Activated naive CD4-positive, alpha-beta T cell treated with anti-CD3 and anti-CD28 coated beads for 36 hours (primary cell): ENCODE measurements at regions not wholly inside any gene's neighbourhood (a gene's known extent, or its start where the extent isn't known, plus 50 kb on each side); places are given as distances from the start of the nearest gene placed in this dataset.

ENCODE experiments used
- CTCF ChIA-PET: fragments of 350-600 bp; sonication (Branson Sonifier 250); formaldehyde crosslinking; loops from one replicate; lab custom pipeline; 2021; ENCODE audit warnings: antibody characterized with exemption; lab: Charles Lee
- DNase-seq: peaks from one replicate; pipeline ENCODE4 v3.0.0-alpha.2; 2020
- H3K27ac Mint-ChIP-seq: one replicate; pipeline ENCODE4 v1.8.0; 2021; ENCODE audit warnings: mild to moderate bottlenecking, mixed read lengths
- H3K27me3 Mint-ChIP-seq: one replicate; pipeline ENCODE4 v1.8.0; 2021; ENCODE audit warnings: low read depth, mixed read lengths
- H3K36me3 Mint-ChIP-seq: one replicate; pipeline ENCODE4 v1.8.0; 2021; ENCODE audit warnings: low read depth, mixed read lengths
- H3K4me1 Mint-ChIP-seq: one replicate; pipeline ENCODE4 v1.8.0; 2021; ENCODE audit warnings: low read depth, mixed read lengths
- H3K4me3 Mint-ChIP-seq: one replicate; pipeline ENCODE4 v1.8.0; 2021; ENCODE audit warnings: mild to moderate bottlenecking, moderate library complexity, mixed read lengths
- H3K9me3 Mint-ChIP-seq: one replicate; pipeline ENCODE4 v1.8.0; 2021; ENCODE audit warnings: mixed read lengths
- intact Hi-C: fragments of 100-400 bp; cut with micrococcal nuclease; formaldehyde crosslinking; loops from one replicate; pipeline ENCODE4 v1.15.1; 2023

GRCh38 chr6:22975079-22975478 lies 405.7 kb downstream of the HDGFL1 start:
- Mint-ChIP-seq H3K9me3 (peaks cover 3% of the 10 kb centered on the region), H3K27me3 (no peaks in the 10 kb centered on the region), H3K27ac (no peak overlapping the region), H3K4me3 (no peak overlapping the region), H3K4me1 (no peaks in the 10 kb centered on the region), H3K36me3 (no peaks in the 10 kb centered on the region)
- CTCF ChIA-PET, result no interaction called here
- intact Hi-C loops, result no loop called here
- DNase-seq, result no peak

- no peak overlapping the region for H3K27ac Mint-ChIP-seq
- H3K4me3 Mint-ChIP-seq, result no peak overlapping the region
- no peaks in the 10 kb centered on the region for H3K27me3 Mint-ChIP-seq
- peaks cover 8% of the 10 kb centered on the region for H3K9me3 Mint-ChIP-seq
- CTCF ChIA-PET, result no interaction called here
- DNase-seq, result no peak
- no peaks in the 10 kb centered on the region for H3K36me3 Mint-ChIP-seq
- no peaks in the 10 kb centered on the region for H3K4me1 Mint-ChIP-seq
- intact Hi-C loops, result no loop called here
Measured at GRCh38 chr6:22980446-22980845, 411.1 kb downstream of the HDGFL1 start.

DNA sequence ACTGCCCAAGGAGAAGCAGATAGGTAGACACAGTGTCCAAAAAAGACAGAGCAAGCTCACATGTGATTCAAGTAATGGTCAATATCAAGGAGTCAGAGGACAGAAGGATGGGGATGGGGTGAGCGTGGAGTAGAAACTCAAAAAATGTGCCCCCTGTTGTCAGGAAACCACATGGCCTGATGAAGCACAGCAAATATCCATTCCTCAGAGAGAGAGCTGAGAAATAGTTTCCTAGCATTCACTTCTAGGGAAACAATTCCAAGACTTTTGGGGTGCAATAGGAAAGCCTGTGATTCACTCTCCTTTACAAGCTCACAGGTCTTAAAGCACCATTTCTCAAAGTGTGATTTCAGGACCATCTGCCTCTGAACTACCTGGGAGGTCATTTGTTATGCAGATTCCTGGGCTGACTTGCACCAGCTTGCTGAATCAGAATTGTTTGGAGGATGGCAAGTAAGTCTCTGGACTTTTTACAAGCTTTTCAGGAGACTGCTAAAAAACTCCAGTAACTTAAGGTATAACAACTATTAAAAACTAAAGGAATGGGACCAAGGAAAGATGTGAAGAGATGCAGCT lies 432.8 kb downstream of the HDGFL1 start:
- Mint-ChIP-seq H3K36me3 (no peaks in the 10 kb centered on the region), H3K4me1 (no peaks in the 10 kb centered on the region), H3K27ac (no peak overlapping the region), H3K4me3 (no peak overlapping the region), H3K9me3 (no peaks in the 10 kb centered on the region), H3K27me3 (no peaks in the 10 kb centered on the region)
- intact Hi-C loops, result no loop called here
- DNase-seq, result no peak
- CTCF ChIA-PET, result no interaction called here

GRCh38 chr6:23003671-23004467 lies 434.5 kb downstream of the HDGFL1 start:
- no peak for DNase-seq
- Mint-ChIP-seq H3K4me1 (no peaks in the 10 kb centered on the region), H3K36me3 (no peaks in the 10 kb centered on the region), H3K27me3 (no peaks in the 10 kb centered on the region), H3K9me3 (no peaks in the 10 kb centered on the region), H3K4me3 (no peak overlapping the region), H3K27ac (no peak overlapping the region)
- CTCF ChIA-PET, result no interaction called here
- intact Hi-C loops, result no loop called here

GRCh38 chr6:23006656-23007055 lies 437.3 kb downstream of the HDGFL1 start:
- DNase-seq, result no peak
- Mint-ChIP-seq H3K27ac (no peak overlapping the region), H3K4me1 (no peaks in the 10 kb centered on the region), H3K27me3 (no peaks in the 10 kb centered on the region), H3K4me3 (no peak overlapping the region), H3K36me3 (no peaks in the 10 kb centered on the region), H3K9me3 (peaks cover 2% of the 10 kb centered on the region)
- CTCF ChIA-PET, result interaction anchor here (0.8 kb wide), 1 partner anchor 11 kb away, joined by 3 read pairs; no protein-coding TSS in a partner anchor
- intact Hi-C loops, result no loop called here

- H3K9me3 Mint-ChIP-seq, result peaks cover 2% of the 10 kb centered on the region
- intact Hi-C loops, result no loop called here
- no peaks in the 10 kb centered on the region for H3K27me3 Mint-ChIP-seq
- H3K4me1 Mint-ChIP-seq, result no peaks in the 10 kb centered on the region
- no peak for DNase-seq
- H3K27ac Mint-ChIP-seq, result no peak overlapping the region
- no peak overlapping the region for H3K4me3 Mint-ChIP-seq
- CTCF ChIA-PET, result no interaction called here
- H3K36me3 Mint-ChIP-seq, result no peaks in the 10 kb centered on the region
Measured at GRCh38 chr6:23011615-23012014, 442.2 kb downstream of the HDGFL1 start.

DNA sequence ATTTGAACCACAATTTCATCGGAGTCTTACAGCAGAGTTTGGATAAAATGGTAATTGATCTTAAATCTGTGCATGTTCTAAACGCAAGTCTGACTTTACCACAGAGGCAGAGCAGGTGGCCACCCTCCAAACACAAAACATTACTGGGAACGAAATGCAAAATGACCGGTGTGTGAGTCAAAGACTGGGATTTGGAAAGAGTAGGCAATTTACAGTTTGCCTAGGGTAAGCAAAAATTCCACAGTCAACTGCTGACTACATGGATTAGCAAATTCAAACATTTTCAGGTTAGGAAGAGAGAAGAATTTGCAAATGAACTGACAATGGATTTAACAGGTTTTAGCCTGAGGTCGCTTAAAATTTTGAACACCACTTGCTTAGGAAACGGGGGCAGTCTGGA lies 444.4 kb downstream of the HDGFL1 start:
- H3K27me3 Mint-ChIP-seq, result no peaks in the 10 kb centered on the region
- intact Hi-C loops, result no loop called here
- H3K9me3 Mint-ChIP-seq, result peaks cover 2% of the 10 kb centered on the region
- no peak overlapping the region for H3K27ac Mint-ChIP-seq
- no peaks in the 10 kb centered on the region for H3K36me3 Mint-ChIP-seq
- H3K4me3 Mint-ChIP-seq, result no peak overlapping the region
- no peak for DNase-seq
- CTCF ChIA-PET, result no interaction called here
- H3K4me1 Mint-ChIP-seq, result no peaks in the 10 kb centered on the region

DNA sequence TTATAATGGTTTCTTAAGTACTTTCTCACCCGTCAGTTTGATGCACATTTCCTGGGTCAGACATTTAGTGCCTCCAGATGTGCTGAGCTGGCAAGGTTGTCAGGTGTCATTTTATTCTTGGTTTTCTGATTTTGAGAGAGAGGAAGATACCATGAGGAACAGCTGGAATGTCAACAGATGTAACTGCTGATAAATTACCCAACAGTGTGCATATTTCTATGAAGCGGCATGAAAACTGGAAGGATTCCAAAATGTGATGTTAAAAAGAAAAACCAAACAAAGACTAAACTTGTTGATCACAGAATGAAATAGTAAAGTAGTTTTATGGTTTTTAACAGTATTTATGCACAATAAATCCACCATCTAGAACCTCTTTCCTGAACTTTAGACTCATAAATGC lies 447.3 kb downstream of the HDGFL1 start:
- H3K4me1 Mint-ChIP-seq, result no peaks in the 10 kb centered on the region
- H3K27ac Mint-ChIP-seq, result no peak overlapping the region
- CTCF ChIA-PET, result interaction anchor here (0.6 kb wide), 1 partner anchor 1036 kb away, joined by 10 read pairs; no protein-coding TSS in a partner anchor
- no peaks in the 10 kb centered on the region for H3K27me3 Mint-ChIP-seq
- no peaks in the 10 kb centered on the region for H3K36me3 Mint-ChIP-seq
- no peak for DNase-seq
- H3K9me3 Mint-ChIP-seq, result no peaks in the 10 kb centered on the region
- intact Hi-C loops, result no loop called here
- no peak overlapping the region for H3K4me3 Mint-ChIP-seq

- no peak for DNase-seq
- Mint-ChIP-seq H3K27ac (no peak overlapping the region), H3K27me3 (no peaks in the 10 kb centered on the region), H3K4me3 (no peak overlapping the region), H3K36me3 (no peaks in the 10 kb centered on the region), H3K9me3 (no peaks in the 10 kb centered on the region), H3K4me1 (no peaks in the 10 kb centered on the region)
- intact Hi-C loops, result no loop called here
- CTCF ChIA-PET, result no interaction called here
Measured at GRCh38 chr6:23021487-23021886, 452.1 kb downstream of the HDGFL1 start.

DNA sequence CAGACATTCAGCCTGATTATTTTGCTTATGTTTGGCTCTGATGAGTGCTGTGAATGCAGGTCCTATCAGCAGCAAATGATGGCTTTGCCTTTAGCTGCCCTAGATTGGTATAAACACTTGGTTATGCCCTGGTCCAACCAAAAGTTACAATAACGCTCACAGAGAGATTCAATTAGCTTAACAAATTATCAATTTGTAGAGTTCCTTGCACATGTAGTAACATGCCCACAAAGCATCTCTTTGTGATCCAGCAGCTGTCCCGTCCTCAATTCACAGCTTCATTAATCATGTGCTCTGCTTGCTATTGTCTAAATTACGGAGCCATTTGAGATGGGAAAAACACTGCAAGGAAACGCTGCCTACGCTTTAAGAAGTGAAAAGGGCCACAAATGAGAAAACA lies 457.9 kb downstream of the HDGFL1 start:
- intact Hi-C loops, result no loop called here
- Mint-ChIP-seq H3K27ac (no peak overlapping the region), H3K27me3 (no peaks in the 10 kb centered on the region), H3K4me3 (no peak overlapping the region), H3K9me3 (no peaks in the 10 kb centered on the region), H3K36me3 (no peaks in the 10 kb centered on the region), H3K4me1 (no peaks in the 10 kb centered on the region)
- CTCF ChIA-PET, result no interaction called here
- no peak for DNase-seq

GRCh38 chr6:23031986-23032385 lies 462.6 kb downstream of the HDGFL1 start:
- DNase-seq, result no peak
- no peak overlapping the region for H3K27ac Mint-ChIP-seq
- CTCF ChIA-PET, result no interaction called here
- H3K4me3 Mint-ChIP-seq, result no peak overlapping the region
- H3K4me1 Mint-ChIP-seq, result no peaks in the 10 kb centered on the region
- intact Hi-C loops, result no loop called here
- H3K9me3 Mint-ChIP-seq, result no peaks in the 10 kb centered on the region
- H3K36me3 Mint-ChIP-seq, result no peaks in the 10 kb centered on the region
- H3K27me3 Mint-ChIP-seq, result no peaks in the 10 kb centered on the region

GRCh38 chr6:23034926-23035325 lies 465.6 kb downstream of the HDGFL1 start:
- H3K27ac Mint-ChIP-seq, result no peak overlapping the region
- intact Hi-C loops, result no loop called here
- peaks cover 3% of the 10 kb centered on the region for H3K27me3 Mint-ChIP-seq
- no peak overlapping the region for H3K4me3 Mint-ChIP-seq
- no peaks in the 10 kb centered on the region for H3K9me3 Mint-ChIP-seq
- H3K36me3 Mint-ChIP-seq, result no peaks in the 10 kb centered on the region
- no peaks in the 10 kb centered on the region for H3K4me1 Mint-ChIP-seq
- CTCF ChIA-PET, result no interaction called here
- DNase-seq, result no peak

DNA sequence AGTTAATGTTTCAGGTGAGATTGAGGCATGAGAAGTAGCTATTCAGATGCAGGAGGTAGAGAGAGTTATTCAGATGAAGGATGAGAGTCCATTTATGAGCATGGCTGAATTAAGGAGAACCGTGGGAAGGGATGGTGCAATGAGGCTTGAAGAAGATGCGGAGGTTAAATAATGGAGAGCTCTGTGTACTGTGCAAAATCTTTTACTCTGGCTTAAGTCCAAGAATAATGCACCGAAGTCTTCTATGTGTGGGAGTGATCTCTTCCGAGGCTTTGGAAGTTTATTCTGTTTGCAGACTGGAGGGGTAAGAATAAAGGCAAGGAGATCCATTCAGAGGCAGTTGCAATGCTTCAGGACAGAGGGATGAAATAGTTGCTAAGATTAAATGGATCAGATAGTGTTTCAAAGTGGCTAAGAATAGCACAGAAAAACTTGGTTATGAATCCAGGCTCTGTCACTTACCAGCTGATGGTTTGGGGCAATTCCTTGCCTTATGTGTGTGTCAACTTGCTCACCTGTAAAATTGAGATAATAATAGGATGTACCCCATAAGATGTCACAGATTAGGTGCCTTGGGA lies 467.1 kb downstream of the HDGFL1 start:
- H3K27ac Mint-ChIP-seq, result no peak overlapping the region
- no peaks in the 10 kb centered on the region for H3K9me3 Mint-ChIP-seq
- CTCF ChIA-PET, result interaction anchor here (1.0 kb wide), 1 partner anchor 13 kb away, joined by 3 read pairs; no protein-coding TSS in a partner anchor
- DNase-seq, result no peak
- intact Hi-C loops, result no loop called here
- no peaks in the 10 kb centered on the region for H3K4me1 Mint-ChIP-seq
- H3K4me3 Mint-ChIP-seq, result no peak overlapping the region
- no peaks in the 10 kb centered on the region for H3K36me3 Mint-ChIP-seq
- peaks cover 3% of the 10 kb centered on the region for H3K27me3 Mint-ChIP-seq
